ENCODE measurements at regions not wholly inside any gene's neighbourhood (a gene's known extent, or its start where the extent isn't known, plus 50 kb on each side); places are given as distances from the start of the nearest gene placed in this dataset.

- no peak for DNase-seq (ENCODE audit: low spot score)
- no peak for TF ChIP-seq CTCF (IDR thresholded peaks at IDR 0.05; ENCODE audit: extremely low read depth, missing control alignments)
Measured at GRCh38 chr1:234734412-234734835, 124.4 kb upstream of the IRF2BP2 start.

- TF ChIP-seq CTCF (IDR thresholded peaks at IDR 0.05; ENCODE audit: extremely low read depth, missing control alignments) = no peak
- no peak for DNase-seq (ENCODE audit: low spot score)
Measured at GRCh38 chr1:234733427-234733826, 123.4 kb upstream of the IRF2BP2 start.

- no peak for TF ChIP-seq CTCF (IDR thresholded peaks at IDR 0.05; ENCODE audit: extremely low read depth, missing control alignments)
- DNase-seq (ENCODE audit: low spot score) = no peak
Measured at GRCh38 chr1:234732671-234733390, 122.9 kb upstream of the IRF2BP2 start.

- TF ChIP-seq CTCF (IDR thresholded peaks at IDR 0.05; ENCODE audit: extremely low read depth, missing control alignments) = no peak
- DNase-seq (ENCODE audit: low spot score) = no peak
Measured at GRCh38 chr1:234732260-234732659, 122.3 kb upstream of the IRF2BP2 start.

- no peak for TF ChIP-seq CTCF (IDR thresholded peaks at IDR 0.05; ENCODE audit: extremely low read depth, missing control alignments)
- peak; percentile 32 for DNase-seq (ENCODE audit: low spot score)
Measured at GRCh38 chr1:234731569-234732085, 121.6 kb upstream of the IRF2BP2 start.

- DNase-seq (ENCODE audit: low spot score) = peak; percentile 75
- no peak for TF ChIP-seq CTCF (IDR thresholded peaks at IDR 0.05; ENCODE audit: extremely low read depth, missing control alignments)
Measured at GRCh38 chr1:234730770-234731568, 121.0 kb upstream of the IRF2BP2 start.

GRCh38 chr1:234730475-234730769 is 120.4 kb upstream of the IRF2BP2 start:
- no peak for TF ChIP-seq CTCF (IDR thresholded peaks at IDR 0.05; ENCODE audit: extremely low read depth, missing control alignments)
- no peak for DNase-seq (ENCODE audit: low spot score)
